GM21619 (cell line): ENCODE measurements at regions not wholly inside any gene's neighbourhood (a gene's known extent, or its start where the extent isn't known, plus 50 kb on each side); places are given as distances from the start of the nearest gene placed in this dataset.

Source experiments
- ATAC-seq: cut with Tn5 transposase; IDR thresholded peaks from one replicate; pipeline ENCODE4 v1.9.1; 2021; ENCODE audit not compliant: unreplicated experiment

- ATAC-seq = no peak
These were observed 119.8 kb upstream of the TLE3 start for GRCh38 chr15:70217226-70218160.

DNA sequence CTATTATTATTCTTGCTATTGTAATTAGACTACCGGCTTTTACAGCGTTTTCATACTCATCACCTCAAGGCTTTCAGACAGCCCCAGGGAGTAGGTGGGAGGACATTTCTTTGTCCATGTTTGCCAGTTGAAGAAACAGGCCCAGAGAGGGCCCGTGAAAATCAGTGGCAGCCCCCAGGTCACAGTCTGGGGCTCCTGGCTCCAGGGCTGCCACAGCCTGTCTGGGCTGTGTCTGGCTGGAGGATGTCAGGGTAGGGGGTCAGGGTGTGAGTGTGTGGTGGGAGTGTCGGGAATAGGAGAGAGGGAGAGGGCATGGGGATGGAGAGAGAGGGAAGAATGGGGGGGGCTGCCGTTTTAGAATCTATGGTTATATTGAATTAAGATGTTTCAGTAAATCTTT lies 118.2 kb upstream of the TLE3 start:
- no peak for ATAC-seq

GRCh38 chr15:70214941-70215635 lies 117.4 kb upstream of the TLE3 start:
- no peak for ATAC-seq

DNA sequence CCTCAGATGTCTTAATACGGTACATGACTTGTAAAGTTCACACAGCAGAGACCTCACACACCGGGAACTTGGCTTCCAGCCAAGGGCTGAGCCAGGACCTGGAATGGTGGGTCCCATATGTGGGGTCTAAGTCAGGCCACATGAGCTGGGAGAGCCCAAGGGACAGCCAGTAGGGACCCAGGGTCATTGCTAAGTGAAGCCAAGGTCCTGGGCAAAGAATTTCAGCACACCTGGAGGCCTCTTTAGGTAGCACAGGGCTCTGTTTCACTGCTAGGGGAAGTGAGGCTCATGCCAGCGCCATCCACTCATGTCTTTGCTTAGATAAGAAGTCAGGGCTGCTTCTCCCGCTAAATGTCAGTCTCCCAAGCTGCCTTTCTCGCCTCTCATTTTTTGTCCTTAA lies 116.6 kb upstream of the TLE3 start:
- ATAC-seq = no peak

DNA sequence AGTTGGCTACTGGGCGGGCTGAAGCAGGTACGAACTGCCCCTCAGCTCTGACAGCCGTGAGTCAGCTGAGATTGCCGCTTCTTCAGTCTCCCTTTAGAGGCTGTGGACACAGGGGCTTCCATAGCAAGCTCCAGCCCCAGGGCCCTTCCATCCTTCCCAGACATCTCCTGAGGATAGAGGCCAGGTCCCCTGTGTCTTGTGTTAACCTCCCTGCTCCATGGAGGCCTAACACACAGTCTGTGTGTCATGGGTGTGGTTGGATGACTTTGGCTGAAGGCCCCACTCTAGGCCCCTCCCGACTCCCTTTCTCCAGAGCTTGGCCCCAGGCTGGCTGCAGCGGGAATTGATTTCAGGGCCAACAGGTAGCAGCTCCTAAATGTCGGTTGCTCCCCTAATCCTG lies 116.1 kb upstream of the TLE3 start:
- ATAC-seq = no peak

GRCh38 chr15:70212963-70213315 lies 115.2 kb upstream of the TLE3 start:
- no peak for ATAC-seq

GRCh38 chr15:70212286-70212962 lies 114.7 kb upstream of the TLE3 start:
- ATAC-seq = no peak

GRCh38 chr15:70210528-70210927 lies 112.8 kb upstream of the TLE3 start:
- no peak for ATAC-seq

- ATAC-seq = no peak
These were observed 112.4 kb upstream of the TLE3 start for GRCh38 chr15:70210076-70210475.

- no peak for ATAC-seq
These were observed 111.8 kb upstream of the TLE3 start for GRCh38 chr15:70209499-70209898.

GRCh38 chr15:70208332-70208731 lies 110.6 kb upstream of the TLE3 start:
- ATAC-seq = no peak

- no peak for ATAC-seq
These were observed 109.0 kb upstream of the TLE3 start for GRCh38 chr15:70206668-70207067.

GRCh38 chr15:70204652-70205051 lies 106.9 kb upstream of the TLE3 start:
- no peak for ATAC-seq

DNA sequence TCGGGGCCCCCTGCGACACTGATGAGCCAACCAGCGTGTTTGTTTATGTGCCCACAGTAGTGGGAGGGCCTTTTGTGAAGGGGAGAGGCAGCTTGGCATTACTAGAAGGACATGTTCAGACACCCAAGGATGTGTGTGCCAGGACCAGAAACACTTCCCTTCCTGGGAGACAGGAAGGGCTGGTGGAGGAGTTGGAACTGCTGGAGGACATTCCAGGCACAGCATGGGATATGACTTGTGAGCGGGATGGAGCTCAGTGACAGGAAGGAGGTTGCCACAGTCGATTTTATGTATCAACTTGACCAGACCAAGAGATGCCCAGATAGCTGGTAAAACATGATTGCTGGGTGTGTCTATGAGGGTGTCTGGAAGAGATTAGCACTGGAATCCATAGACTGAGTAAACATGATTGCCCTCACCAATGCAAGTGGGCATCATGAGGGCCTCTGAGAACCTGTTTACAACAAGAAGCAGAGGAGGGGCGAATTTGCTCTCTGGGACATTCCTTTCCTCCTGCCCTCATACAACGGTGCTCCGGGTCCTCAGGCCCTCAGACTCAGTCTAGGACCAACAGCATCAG lies 106.4 kb upstream of the TLE3 start:
- ATAC-seq = no peak

DNA sequence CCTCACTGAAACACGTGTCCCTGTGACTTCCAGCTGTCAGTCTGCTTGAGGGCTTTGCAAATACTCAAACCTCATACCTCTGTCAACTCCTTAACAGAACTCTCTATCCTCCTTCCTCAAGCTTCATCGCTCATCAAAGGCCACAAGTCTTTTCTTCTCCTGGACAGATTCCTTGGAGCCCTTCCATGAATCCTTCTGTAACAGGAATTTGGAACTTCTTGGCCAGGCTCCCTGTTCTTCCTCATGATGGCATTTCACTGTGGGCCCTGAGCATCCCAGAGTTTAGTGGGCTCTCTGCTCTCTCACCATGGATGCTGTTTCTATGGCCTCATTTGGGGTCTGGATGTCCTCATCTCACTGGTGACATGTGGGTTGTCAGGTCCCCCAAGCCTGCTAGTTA lies 105.0 kb upstream of the TLE3 start:
- ATAC-seq = no peak

GRCh38 chr15:70201425-70201775 lies 103.7 kb upstream of the TLE3 start:
- ATAC-seq = no peak

DNA sequence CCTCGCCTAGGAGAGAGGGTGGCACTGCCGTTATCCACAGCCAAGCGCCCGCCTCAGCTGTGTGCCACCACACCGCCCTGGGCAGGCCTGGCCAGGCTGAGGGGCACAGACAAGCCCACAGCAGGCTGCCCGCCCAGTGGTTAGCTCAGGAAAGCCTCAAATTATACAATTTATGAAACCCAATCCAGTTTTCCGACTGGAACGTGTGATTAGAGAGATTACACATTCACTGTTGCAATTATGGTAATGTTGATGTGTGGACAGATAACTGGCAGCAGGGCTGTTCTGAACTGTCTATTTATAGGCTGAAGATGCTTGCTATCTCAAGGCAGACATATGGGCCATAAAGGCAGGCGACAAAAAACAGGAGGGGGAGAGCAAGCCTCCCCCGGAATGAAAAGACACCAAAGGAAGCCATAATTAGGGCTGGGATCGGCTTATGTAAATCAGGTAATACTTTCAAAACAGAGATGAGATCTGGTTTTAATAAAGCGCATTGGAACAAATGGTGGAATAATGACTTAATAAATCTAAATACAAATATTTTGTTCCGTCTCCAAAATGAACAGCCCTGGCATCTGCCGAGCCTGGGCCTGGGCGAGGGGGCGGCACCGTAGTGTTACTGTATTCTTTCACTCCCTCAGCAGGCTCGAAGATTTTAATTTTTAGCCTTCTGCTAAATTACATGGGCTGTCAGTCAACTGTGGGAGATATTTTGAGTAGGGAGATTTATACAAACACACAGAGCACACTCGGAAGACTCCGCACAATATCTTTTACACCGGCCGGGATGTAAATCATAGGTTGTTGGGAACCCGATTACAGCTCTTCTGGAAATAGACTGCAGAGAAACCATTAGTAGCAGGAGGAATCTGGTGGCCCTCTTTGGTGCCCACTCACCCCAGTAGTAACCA lies 103.1 kb upstream of the TLE3 start:
- ATAC-seq = no peak

- no peak for ATAC-seq
These were observed 102.1 kb upstream of the TLE3 start for GRCh38 chr15:70199540-70200410.

DNA sequence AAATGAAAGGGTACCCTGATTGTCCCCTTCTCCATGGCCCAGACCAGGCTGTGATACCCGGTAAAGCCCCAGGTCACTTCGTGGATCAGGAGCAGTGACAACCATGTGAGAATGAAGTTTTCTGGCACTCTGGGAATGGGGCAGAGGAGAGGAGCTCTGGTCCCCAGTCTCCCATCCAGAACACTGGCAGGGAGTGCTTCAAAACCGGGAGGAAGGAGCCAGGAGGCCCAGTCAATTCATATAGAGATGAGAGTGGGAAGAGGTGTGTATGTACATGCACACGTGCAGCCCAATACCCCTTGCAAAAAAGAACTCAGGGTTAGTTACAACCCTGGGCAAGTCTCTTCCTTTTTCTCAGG lies 101.4 kb upstream of the TLE3 start:
- ATAC-seq = no peak
